IMR-90 (cell line): ENCODE measurements at regions not wholly inside any gene's neighbourhood (a gene's known extent, or its start where the extent isn't known, plus 50 kb on each side); places are given as distances from the start of the nearest gene placed in this dataset.

Experiments used
- ATAC-seq: fragments of 200-7000 bp; cut with Tn5 transposase; 2 replicates; pipeline ENCODE4 v1.9.1; 2020; ENCODE audit warnings: low read depth, mild to moderate bottlenecking, moderate library complexity
- BruUV-seq: library from RNA; stranded (reverse); fragments of 400-500 nt; replicated peaks from 2 replicates; lab custom pipeline; 2021; lab: Mats Ljungman, UMichigan
- CTCF ChIA-PET: fragments of 300-600 bp; formaldehyde crosslinking; extraction: SDS; loops from one replicate; lab custom pipeline; 2021; ENCODE audit warnings: antibody characterized with exemption; lab: Yijun Ruan, JAX
- POLR2A ChIA-PET: fragments of 300-600 bp; sonication (Branson Sonifier 250); formaldehyde crosslinking; loops from one replicate; lab custom pipeline; 2022; ENCODE audit warnings: antibody characterized with exemption; ENCODE audit not compliant: unreplicated experiment; lab: Charles Lee
- DNase-seq: peaks from one replicate; pipeline ENCODE4 v3.0.0; 2013
- H2AFZ ChIP-seq: replicated peaks from 2 replicates; pipeline ENCODE3; 2013; ENCODE audit warnings: low read length, mild to moderate bottlenecking; ENCODE audit not compliant: poor library complexity
- H2AK5ac ChIP-seq: 2 replicates; pipeline ENCODE4 v1.6.1; 2013; ENCODE audit warnings: low read depth, low read length, inconsistent platforms
- H2AK9ac ChIP-seq: replicated peaks from 2 replicates; pipeline ENCODE3; 2013; ENCODE audit warnings: mild to moderate bottlenecking, low read depth, low read length, moderate library complexity; ENCODE audit not compliant: poor library complexity
- H2BK120ac ChIP-seq: 2 replicates; pipeline ENCODE4 v1.6.1; 2013; ENCODE audit warnings: low read depth, low read length, inconsistent platforms
- H2BK15ac ChIP-seq: 3 replicates; pipeline ENCODE4 v1.6.1; 2013; ENCODE audit warnings: low read depth, low read length, inconsistent platforms
- H2BK20ac ChIP-seq: 2 replicates; pipeline ENCODE4 v1.6.1; 2013; ENCODE audit warnings: low read depth, mild to moderate bottlenecking, inconsistent platforms, low read length, moderate library complexity
- H2BK5ac ChIP-seq: 2 replicates; pipeline ENCODE4 v1.6.1; 2013; ENCODE audit warnings: mild to moderate bottlenecking, low read depth, low read length, inconsistent platforms; ENCODE audit not compliant: poor library complexity, severe bottlenecking
- H3K14ac ChIP-seq: replicated peaks from 2 replicates; pipeline ENCODE4 v1.6.1; 2013; ENCODE audit warnings: low read depth, low read length, inconsistent platforms
- H3K18ac ChIP-seq: 2 replicates; pipeline ENCODE4 v1.6.1; 2013; ENCODE audit warnings: low read depth, low read length, control low read depth
- H3K23ac ChIP-seq: 2 replicates; pipeline ENCODE4 v1.6.1; 2013; ENCODE audit warnings: low read depth, low read length, inconsistent platforms
- H3K27ac ChIP-seq: 2 replicates; pipeline ENCODE4 v1.5.1; 2013; ENCODE audit warnings: mild to moderate bottlenecking, control low read depth, low read length; ENCODE audit not compliant: insufficient read depth
- H3K27me3 ChIP-seq: 2 replicates; pipeline ENCODE4 v1.6.1; 2013; ENCODE audit warnings: low read length; ENCODE audit not compliant: control insufficient read depth, insufficient read depth
- H3K36me3 ChIP-seq: 2 replicates; pipeline ENCODE4 v1.6.1; 2013; ENCODE audit warnings: low read length, mixed read lengths; ENCODE audit not compliant: control insufficient read depth, insufficient read depth
- H3K4ac ChIP-seq: 2 replicates; pipeline ENCODE4 v1.6.1; 2013; ENCODE audit warnings: low read depth, low read length, inconsistent platforms
- H3K4me1 ChIP-seq: 2 replicates; pipeline ENCODE4 v1.6.1; 2013; ENCODE audit warnings: low read length, mixed read lengths; ENCODE audit not compliant: control insufficient read depth, insufficient read depth
- H3K4me2 ChIP-seq: 2 replicates; pipeline ENCODE4 v1.6.1; 2013; ENCODE audit warnings: low read depth, mild to moderate bottlenecking, control low read depth, low read length, moderate library complexity
- H3K4me3 ChIP-seq: 2 replicates; pipeline ENCODE4 v1.5.1; 2013; ENCODE audit warnings: low read depth, mild to moderate bottlenecking, control low read depth, low read length, moderate library complexity; ENCODE audit not compliant: insufficient read depth
- H3K56ac ChIP-seq: 2 replicates; pipeline ENCODE4 v1.6.1; 2013; ENCODE audit warnings: low read length, inconsistent platforms; ENCODE audit not compliant: insufficient read depth; ENCODE audit errors: extremely low read depth
- H3K79me1 ChIP-seq, 2 experiments: 2 replicates each; pipeline ENCODE4 v1.6.1; 2013; ENCODE audit warnings: low read length in 2 of 2, inconsistent platforms in 1 of 2, low read depth in 1 of 2
- H3K9ac ChIP-seq: 2 replicates; pipeline ENCODE4 v1.6.1; 2013; ENCODE audit warnings: low read depth, low read length, control low read depth
- H3K9me1 ChIP-seq: 2 replicates; pipeline ENCODE4 v1.6.1; 2013; ENCODE audit warnings: low read length, inconsistent platforms; ENCODE audit not compliant: insufficient read depth
- H3K9me3 ChIP-seq: 2 replicates; pipeline ENCODE4 v1.6.1; 2013; ENCODE audit warnings: low read length; ENCODE audit not compliant: control insufficient read depth, insufficient read depth
- H4K20me1 ChIP-seq: 2 replicates; pipeline ENCODE4 v1.6.1; 2013; ENCODE audit warnings: low read length, inconsistent platforms; ENCODE audit not compliant: insufficient read depth
- H4K5ac ChIP-seq: 2 replicates; pipeline ENCODE4 v1.6.1; 2013; ENCODE audit warnings: mild to moderate bottlenecking, low read depth, low read length, control low read depth
- H4K8ac ChIP-seq, 2 experiments: 2 replicates each; pipeline ENCODE4 v1.6.1; 2013; ENCODE audit warnings: low read depth in 2 of 2, low read length in 2 of 2, control low read depth in 1 of 2, inconsistent platforms in 1 of 2
- H4K91ac ChIP-seq: 2 replicates; pipeline ENCODE4 v1.6.1; 2013; ENCODE audit warnings: low read depth, low read length, inconsistent platforms; ENCODE audit not compliant: insufficient read depth
- BHLHE40 ChIP-seq: fragments of 150-350 bp; IDR thresholded peaks from 2 replicates; pipeline ENCODE4 v1.6.1; 2016; ENCODE audit warnings: mild to moderate bottlenecking, low read depth, low read length
- MAZ ChIP-seq: IDR thresholded peaks from 2 replicates; pipeline ENCODE4 v1.6.1; 2012; ENCODE audit warnings: low read depth, mild to moderate bottlenecking, low read length, improper control_type of control experiment, moderate library complexity, borderline replicate concordance
- RAD21 ChIP-seq: IDR thresholded peaks from 2 replicates; pipeline ENCODE4 v1.6.1; 2012; ENCODE audit warnings: low read length, improper control_type of control experiment
- WGBS, 2 experiments: methylation state at CpG; one replicate each; pipeline versions ENCODE4 v1.1.5 to v1.1.7; 2013; ENCODE audit warnings: missing lambda C conversion rate in 2 of 2; ENCODE audit not compliant: insufficient read length in 1 of 2; ENCODE audit errors: extremely low coverage in 2 of 2; 5-methylcytosine and 5-hydroxymethylcytosine counted together
- dilution Hi-C: fragments of 300-500 bp; cut with HindIII; formaldehyde crosslinking; loops from one replicate; pipeline ENCODE4 v1.14.3; 2018; ENCODE audit warnings: low sequenced_read_pairs; ENCODE audit not compliant: unreplicated experiment
- in situ Hi-C: fragments of 300-500 bp; cut with MboI; formaldehyde crosslinking; loops from 3 replicates; pipeline ENCODE4 v1.14.3; 2019; ENCODE audit warnings: low sequenced_read_pairs, inconsistent platforms, mixed read lengths
- intact Hi-C: fragments of 100-400 bp; cut with micrococcal nuclease; formaldehyde crosslinking; loops from 2 replicates; pipeline ENCODE4 v1.10.0; 2022

DNA sequence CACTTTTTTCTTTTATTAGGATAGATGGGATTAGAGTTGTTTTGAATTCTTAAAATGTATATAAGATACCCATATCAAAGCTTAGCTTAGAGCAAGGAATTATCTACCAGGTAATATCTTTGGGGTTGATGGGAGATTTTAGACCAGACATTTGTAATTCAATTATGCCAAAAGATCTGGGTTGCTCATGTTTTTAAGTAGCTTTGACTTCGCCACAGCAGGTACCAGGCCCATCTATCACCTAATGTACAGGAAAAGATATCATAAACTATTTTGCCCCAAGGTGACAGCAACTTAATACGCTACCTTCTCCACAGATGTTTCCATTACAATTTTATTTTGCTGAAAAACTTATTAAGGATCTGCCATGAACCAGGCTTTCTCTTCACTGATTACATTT, 514.6 kb upstream of the ADAMTS9 start:
- H3K23ac ChIP-seq: no peak overlapping the region
- no peak overlapping the region for H3K56ac ChIP-seq
- WGBS, 2 experiments: no CpG with 5 or more reads among the region's 2 CpGs
- H3K9me3 ChIP-seq: no peaks in the 10 kb centered on the region
- DNase-seq (no peak), ATAC-seq (no peak)
- no peak overlapping the region for H3K18ac ChIP-seq
- ChIA-PET POLR2A (no interaction called here), CTCF (no interaction called here)
- dilution Hi-C loops (no loop called here), intact Hi-C loops (no loop called here), in situ Hi-C loops (no loop called here)
- no peak overlapping the region for H4K91ac ChIP-seq
- H3K9me1 ChIP-seq: no peaks in the 10 kb centered on the region
- no peak overlapping the region for H3K14ac ChIP-seq
- no TSS peak for BruUV-seq
- H3K4me1 ChIP-seq: no peaks in the 10 kb centered on the region
- no peak overlapping the region for H2BK5ac ChIP-seq
- no peak overlapping the region for H2AFZ ChIP-seq
- no peak overlapping the region for H3K4ac ChIP-seq
- no peak overlapping the region for H2BK20ac ChIP-seq
- no peak overlapping the region for H3K4me2 ChIP-seq
- no peak overlapping the region for H3K27ac ChIP-seq
- H3K79me1 ChIP-seq: no peaks in the 10 kb centered on the region
- no peaks in the 10 kb centered on the region for H4K20me1 ChIP-seq
- no peak overlapping the region for H2BK15ac ChIP-seq
- no peak overlapping the region for H3K9ac ChIP-seq
- H4K5ac ChIP-seq: no peak overlapping the region
- TF ChIP-seq MAZ (no peak), BHLHE40 (no peak), RAD21 (no peak)
- no peak overlapping the region for H2AK9ac ChIP-seq
- peaks cover 4% of the 10 kb centered on the region for H3K27me3 ChIP-seq
- H2AK5ac ChIP-seq: no peak overlapping the region
- H3K4me3 ChIP-seq: no peak overlapping the region
- H3K36me3 ChIP-seq: no peaks in the 10 kb centered on the region
- no peak overlapping the region for H4K8ac ChIP-seq
- H2BK120ac ChIP-seq: no peak overlapping the region
